ENCODE measurements at regions not wholly inside any gene's neighbourhood (a gene's known extent, or its start where the extent isn't known, plus 50 kb on each side); places are given as distances from the start of the nearest gene placed in this dataset.
A peak's percentile ranks its signal among the peaks of the same experiment; 100 is the strongest.
"Not testable (repeated sequence)": the region's sequence is repeated elsewhere in the genome, so short reads cannot be mapped to it uniquely, and the experiment has no call there.

DNA sequence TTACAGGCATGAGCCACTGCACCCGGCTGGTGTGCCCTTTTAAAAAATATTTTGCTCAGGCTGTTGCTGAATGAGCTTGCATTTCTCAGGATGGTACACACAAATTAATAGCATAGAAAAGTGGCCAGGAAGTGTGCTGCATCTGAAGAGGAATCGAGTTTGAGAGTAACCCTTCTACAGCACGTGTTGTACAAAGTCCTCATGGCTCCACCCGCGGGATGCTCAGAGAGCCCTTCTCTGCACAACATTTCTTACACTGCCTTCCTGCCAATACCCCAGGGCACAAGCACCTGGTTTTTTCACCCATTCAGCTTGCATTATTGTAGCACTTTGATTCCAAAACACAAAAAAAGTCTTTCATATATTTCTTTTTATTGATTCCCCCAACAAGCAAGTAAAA, 90.1 kb upstream of the NEDD4L start:
- DNase-seq (ENCODE audit: low spot score) = no peak

GRCh38 chr18:57951999-57952774, 91.8 kb upstream of the NEDD4L start:
- DNase-seq (ENCODE audit: low spot score) = no peak

GRCh38 chr18:57951117-57951796, 92.8 kb upstream of the NEDD4L start:
- DNase-seq (ENCODE audit: low spot score) = no peak

DNA sequence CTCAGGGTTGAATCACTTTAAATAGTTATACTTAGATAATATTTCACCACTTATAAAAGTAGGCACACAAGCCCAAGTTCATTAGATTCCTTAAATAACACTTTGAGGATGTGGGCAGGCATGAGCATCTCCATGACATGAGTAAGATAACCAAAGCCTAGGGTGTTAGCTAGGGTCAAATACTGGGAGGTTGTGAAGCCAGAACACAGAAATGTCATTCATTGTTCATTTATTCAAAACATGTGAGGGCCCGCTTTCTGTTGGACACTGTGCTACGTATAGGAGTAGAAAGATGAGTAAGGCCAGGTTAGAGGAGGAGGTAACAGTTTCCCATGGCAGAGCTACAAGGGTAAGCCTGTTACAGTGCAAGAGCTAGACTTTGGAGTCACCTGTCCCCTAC, 93.5 kb upstream of the NEDD4L start:
- no peak for DNase-seq (ENCODE audit: low spot score)

DNA sequence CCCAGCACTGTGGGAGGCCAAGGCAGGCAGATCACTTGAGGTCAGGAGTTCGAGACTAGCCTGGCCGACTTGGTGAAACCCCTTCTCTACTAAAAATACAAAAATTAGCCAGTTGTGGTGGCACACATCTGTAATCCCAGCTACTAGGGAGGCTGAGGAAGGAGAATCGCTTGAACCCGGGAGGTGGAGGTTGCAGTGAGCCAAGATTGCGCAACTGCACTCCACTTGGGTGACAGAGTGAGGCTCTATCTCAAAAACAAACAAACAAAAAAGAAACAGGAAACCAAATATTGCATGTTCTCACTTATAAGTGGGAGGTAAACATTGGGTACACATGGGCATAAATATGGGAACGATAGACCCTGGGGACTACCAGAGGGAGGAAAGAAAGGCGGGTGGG, 94.7 kb upstream of the NEDD4L start:
- DNase-seq (ENCODE audit: low spot score) = not testable (repeated sequence)

GRCh38 chr18:57947117-57947516, 96.9 kb upstream of the NEDD4L start:
- no peak for DNase-seq (ENCODE audit: low spot score)

- DNase-seq (ENCODE audit: low spot score) = no peak
Observed at GRCh38 chr18:57943723-57944122, 100.3 kb upstream of the NEDD4L start.

- no peak for DNase-seq (ENCODE audit: low spot score)
Observed at GRCh38 chr18:57942493-57942892, 101.5 kb upstream of the NEDD4L start.

- DNase-seq (ENCODE audit: low spot score) = no peak
Observed at GRCh38 chr18:57941841-57942489, 102.1 kb upstream of the NEDD4L start.

DNA sequence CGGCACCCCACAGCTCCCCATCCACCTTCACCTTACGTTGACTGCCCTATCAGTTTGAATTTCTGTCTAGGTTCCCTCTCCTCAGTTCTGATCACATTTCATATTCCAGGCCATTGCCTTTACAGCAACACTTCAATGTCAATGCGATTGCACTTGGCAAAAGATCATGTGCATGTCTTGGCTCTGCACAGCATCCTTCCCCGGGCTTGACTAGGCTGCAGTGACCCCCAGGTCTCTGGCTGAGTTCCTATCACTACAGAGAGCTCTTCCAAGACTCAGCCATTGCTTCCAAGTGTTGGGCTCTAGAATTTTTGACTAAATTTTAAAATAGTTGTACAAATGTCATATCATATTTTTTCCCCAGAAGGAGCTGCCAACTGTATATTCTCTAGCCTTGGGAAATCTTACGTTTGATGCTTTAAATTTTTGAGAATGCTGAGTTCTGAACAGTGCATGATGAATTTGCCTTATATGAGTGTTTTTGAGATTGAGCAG, 103.8 kb upstream of the NEDD4L start:
- DNase-seq (ENCODE audit: low spot score) = no peak

DNA sequence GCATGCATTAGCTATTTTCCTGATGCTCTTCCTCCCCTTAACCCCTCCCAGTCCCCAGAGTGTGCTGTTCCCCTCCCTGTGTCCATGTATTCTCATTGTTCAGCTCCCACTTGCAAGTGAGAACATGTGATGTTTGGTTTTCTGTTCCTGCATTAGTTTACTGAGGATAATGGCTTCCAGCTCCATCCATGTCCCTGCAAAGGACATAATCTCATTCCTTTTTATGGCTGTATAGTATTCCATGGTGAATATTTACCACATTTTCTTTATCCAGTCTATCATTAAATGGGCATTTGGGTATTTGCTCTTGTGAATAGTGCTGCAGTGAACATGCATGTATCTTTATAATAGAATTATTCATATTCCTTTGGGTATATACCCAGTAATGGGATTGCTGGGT, 109.7 kb upstream of the NEDD4L start:
- DNase-seq (ENCODE audit: low spot score) = not testable (repeated sequence)

GRCh38 chr18:57931038-57931437, 113.0 kb upstream of the NEDD4L start:
- no peak for DNase-seq (ENCODE audit: low spot score)

GRCh38 chr18:57930476-57930875, 113.5 kb upstream of the NEDD4L start:
- DNase-seq (ENCODE audit: low spot score) = no peak

GRCh38 chr18:57929922-57930321, 114.1 kb upstream of the NEDD4L start:
- no peak for DNase-seq (ENCODE audit: low spot score)

DNA sequence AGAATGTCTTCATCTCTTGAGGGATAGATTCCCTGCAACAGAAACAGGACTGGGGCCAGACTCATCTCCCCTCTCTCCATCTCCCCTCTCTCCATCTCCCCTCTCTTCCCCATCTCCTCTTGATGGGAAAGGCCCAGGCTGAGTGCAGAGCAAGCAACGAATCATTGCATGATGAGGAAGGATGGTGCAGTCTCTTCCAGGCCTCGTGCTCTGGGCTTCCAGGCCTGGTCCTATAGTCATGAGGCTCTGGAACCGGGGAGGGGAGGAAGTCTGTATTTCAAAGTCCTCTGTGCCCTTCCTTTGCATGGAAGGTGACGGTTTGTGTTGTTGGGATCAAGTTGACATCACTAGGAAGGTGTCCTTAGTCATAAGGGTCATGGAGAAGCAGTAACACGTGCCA, 115.6 kb upstream of the NEDD4L start:
- no peak for DNase-seq (ENCODE audit: low spot score)

GRCh38 chr18:57927511-57927910, 116.5 kb upstream of the NEDD4L start:
- DNase-seq (ENCODE audit: low spot score) = no peak

DNA sequence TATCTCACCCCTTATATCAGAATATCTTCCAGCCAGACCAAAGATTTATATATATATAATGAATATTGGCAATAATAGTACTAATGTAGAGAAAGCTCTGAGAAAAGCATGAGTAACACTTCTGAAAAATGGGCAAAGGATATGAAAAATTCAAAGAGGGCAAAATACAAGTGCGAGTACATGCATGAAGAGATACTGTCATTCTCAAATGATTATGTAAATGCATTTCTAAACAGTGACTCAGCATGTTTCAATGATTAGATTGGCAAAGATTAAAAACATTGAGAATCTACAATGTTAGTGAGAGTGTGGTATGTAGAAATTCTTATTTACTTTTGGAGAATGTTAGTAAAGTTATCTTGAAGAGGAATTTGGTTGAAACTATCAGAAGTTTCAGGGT, 118.3 kb upstream of the NEDD4L start:
- no peak for DNase-seq (ENCODE audit: low spot score)

DNA sequence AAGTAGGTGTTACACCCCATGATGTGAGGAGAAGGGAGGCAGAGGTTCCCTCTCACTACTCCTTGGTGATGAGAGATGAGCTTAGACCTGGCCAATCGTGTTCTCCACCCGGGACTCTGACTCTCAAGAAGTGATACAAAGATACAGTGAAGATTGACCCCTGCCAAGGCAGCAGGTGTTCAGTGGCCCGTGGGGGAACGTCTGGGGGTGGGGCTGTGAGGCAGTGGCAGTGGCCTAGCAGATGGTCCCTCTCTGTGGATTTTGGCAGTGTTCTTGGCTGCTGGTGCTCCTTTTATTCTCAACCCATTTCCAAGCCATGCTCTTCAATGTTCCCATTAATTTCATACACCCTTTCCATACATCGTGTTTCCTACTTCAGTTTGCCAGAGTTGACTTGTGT, 120.4 kb upstream of the NEDD4L start:
- DNase-seq (ENCODE audit: low spot score) = no peak

GRCh38 chr18:57922885-57923284, 119.8 kb upstream of the ATP8B1 start:
- no peak for DNase-seq (ENCODE audit: low spot score)

GRCh38 chr18:57921708-57922107, 118.6 kb upstream of the ATP8B1 start:
- peak; percentile 50 for DNase-seq (ENCODE audit: low spot score)

- no peak for DNase-seq (ENCODE audit: low spot score)
Observed at GRCh38 chr18:57920036-57920435, 116.9 kb upstream of the ATP8B1 start.

DNA sequence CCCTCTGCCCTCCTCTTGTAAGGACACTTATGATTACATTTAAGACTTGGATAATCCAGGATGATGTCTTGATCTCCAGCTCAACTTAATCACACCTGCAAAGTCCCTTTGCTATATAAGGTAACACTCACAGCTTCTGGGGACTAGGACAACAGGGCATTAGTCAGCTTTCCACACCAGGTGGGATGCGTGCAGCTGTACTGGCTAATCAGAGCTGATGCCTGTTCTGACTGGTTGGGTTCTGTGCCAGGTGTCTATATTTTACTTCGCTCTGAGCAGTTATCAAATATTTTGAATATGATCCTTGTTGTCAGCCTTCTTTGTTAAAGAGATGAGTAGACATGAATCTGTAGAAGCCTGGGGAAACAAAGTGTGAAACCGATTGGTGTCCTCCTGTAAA, 115.5 kb upstream of the ATP8B1 start:
- DNase-seq (ENCODE audit: low spot score) = no peak

- DNase-seq (ENCODE audit: low spot score) = no peak
Observed at GRCh38 chr18:57916684-57917083, 113.6 kb upstream of the ATP8B1 start.

Data from hematopoietic multipotent progenitor cell treated with erythropoietin and hydrocortisone succinate and interleukin-3 and kit ligand, for 15 days (in vitro differentiated cells).